Endothelial cell of umbilical vein (primary cell): ENCODE measurements at regions not wholly inside any gene's neighbourhood (a gene's known extent, or its start where the extent isn't known, plus 50 kb on each side); places are given as distances from the start of the nearest gene placed in this dataset.

Experiments
- BruUV-seq: library from RNA; stranded (reverse); fragments of 400-500 nt; replicated peaks from 2 replicates; lab custom pipeline; 2021; lab: Mats Ljungman, UMichigan
- CTCF ChIA-PET: fragments of 300-600, 350-600 bp; sonication (Branson Sonifier 250); formaldehyde crosslinking; loops from one replicate; lab custom pipeline; 2021; ENCODE audit warnings: antibody characterized with exemption, inconsistent platforms; lab: Charles Lee
- POLR2A ChIA-PET: fragments of 300-600, 350-600 bp; sonication (Branson Sonifier 250); formaldehyde crosslinking; loops from one replicate; lab custom pipeline; 2021; ENCODE audit warnings: antibody characterized with exemption, inconsistent platforms; lab: Charles Lee
- DNase-seq: peaks from one replicate; pipeline ENCODE4 v3.0.0-alpha.2; 2011; ENCODE audit warnings: low read depth, low spot score
- FAIRE-seq: peaks from 2 replicates; lab custom pipeline; 2011; peaks lifted over from hg19 to GRCh38; lab: Jason Lieb, UNC
- H2AFZ ChIP-seq: 2 replicates; pipeline ENCODE4 v1.6.0; 2012; ENCODE audit warnings: low read depth, low read length, control low read depth, inconsistent platforms
- H3K27ac ChIP-seq: 2 replicates; pipeline ENCODE4 v1.5.1; 2011; ENCODE audit warnings: low read depth, mild to moderate bottlenecking, control low read depth, low read length, moderate library complexity; ENCODE audit not compliant: insufficient read depth
- H3K27me3 ChIP-seq, 2 experiments: 2 replicates each; pipeline versions ENCODE4 v1.6.0 to v1.6.1; 2011; ENCODE audit warnings: low read length in 2 of 2, mixed read lengths in 1 of 2; ENCODE audit not compliant: control insufficient read depth in 2 of 2, insufficient read depth in 2 of 2
- H3K36me3 ChIP-seq, 2 experiments: 2 replicates in 1 of 2; 3 replicates in 1 of 2; pipeline ENCODE4 v1.5.1; 2011; ENCODE audit warnings: low read length in 2 of 2, mild to moderate bottlenecking in 1 of 2, moderate library complexity in 1 of 2; ENCODE audit not compliant: control insufficient read depth in 2 of 2, insufficient read depth in 2 of 2; ENCODE audit errors: extremely low read depth in 1 of 2
- H3K4me1 ChIP-seq: 3 replicates; pipeline ENCODE4 v1.5.1; 2011; ENCODE audit warnings: mild to moderate bottlenecking, low read length; ENCODE audit not compliant: control insufficient read depth, insufficient read depth; ENCODE audit errors: extremely low read depth
- H3K4me2 ChIP-seq: 2 replicates; pipeline ENCODE4 v1.6.1; 2011; ENCODE audit warnings: low read length, control low read depth, mixed read lengths; ENCODE audit not compliant: insufficient read depth
- H3K4me3 ChIP-seq, 3 experiments: fragments of 200-600 bp in 1 of 3; sonication (generic), shearing (Covaris generic) in 1 of 3; replicated peaks in 1 of 3; 2 replicates each; pipeline ENCODE4 v1.5.1; 2011 to 2016; ENCODE audit warnings: control low read depth in 3 of 3, low read length in 3 of 3, mild to moderate bottlenecking in 2 of 3, inconsistent platforms in 1 of 3, low read depth in 1 of 3, moderate library complexity in 1 of 3; ENCODE audit not compliant: insufficient read depth in 1 of 3
- H3K79me2 ChIP-seq: 2 replicates; pipeline ENCODE4 v1.6.0; 2012; ENCODE audit warnings: low read length, inconsistent platforms; ENCODE audit not compliant: control insufficient read depth, insufficient read depth
- H3K9ac ChIP-seq: replicated peaks from 2 replicates; pipeline ENCODE3; 2011; ENCODE audit warnings: low read length, control low read depth; ENCODE audit not compliant: insufficient read depth; ENCODE audit errors: extremely low read depth
- H3K9me1 ChIP-seq: replicated peaks from 3 replicates; pipeline ENCODE4 v1.6.0; 2011; ENCODE audit warnings: mild to moderate bottlenecking, low read length; ENCODE audit not compliant: control insufficient read depth, insufficient read depth; ENCODE audit errors: extremely low read depth
- H3K9me3 ChIP-seq: replicated peaks from 2 replicates; pipeline ENCODE4 v1.5.1; 2012; ENCODE audit warnings: low read length, inconsistent platforms; ENCODE audit not compliant: control insufficient read depth, insufficient read depth
- H4K20me1 ChIP-seq: replicated peaks from 2 replicates; pipeline ENCODE3; 2011; ENCODE audit warnings: mild to moderate bottlenecking, low read length; ENCODE audit not compliant: control insufficient read depth, insufficient read depth; ENCODE audit errors: extremely low read depth
- CTCF ChIP-seq, 2 donors: IDR thresholded peaks; 1 replicate in 1 of 2; 2 replicates in 1 of 2; pipeline ENCODE4 v1.5.1; 2011; ENCODE audit warnings: low read length in 2 of 2, mild to moderate bottlenecking in 2 of 2, moderate library complexity in 2 of 2, control low read depth in 1 of 2, inconsistent platforms in 1 of 2, low read depth in 1 of 2; ENCODE audit not compliant: insufficient read depth in 1 of 2; ENCODE audit errors: extremely low read depth in 1 of 2
- EZH2 ChIP-seq: IDR thresholded peaks from 2 replicates; pipeline ENCODE4 v1.6.1; 2012; ENCODE audit warnings: borderline replicate concordance, low read depth, mild to moderate bottlenecking, moderate library complexity, low read length, inconsistent platforms; ENCODE audit not compliant: severe bottlenecking
- GATA2 ChIP-seq: IDR thresholded peaks from 2 replicates; pipeline ENCODE4 v1.7.0; 2011; ENCODE audit warnings: low read depth, mild to moderate bottlenecking, moderate library complexity, mixed read lengths, low read length; ENCODE audit not compliant: insufficient read length, insufficient read depth
- JUN ChIP-seq: IDR thresholded peaks from 2 replicates; pipeline ENCODE4 v1.6.1; 2011; ENCODE audit warnings: borderline replicate concordance, low read depth; ENCODE audit not compliant: insufficient read length, insufficient read depth
- MYC ChIP-seq: IDR thresholded peaks from one replicate; pipeline ENCODE4 v1.6.1; 2011; ENCODE audit warnings: mild to moderate bottlenecking, low read depth, low read length
- POLR2A ChIP-seq: IDR thresholded peaks from 2 replicates; pipeline ENCODE4 v1.6.1; 2012; ENCODE audit warnings: low read depth, mild to moderate bottlenecking, control low read depth, low read length
- dilution Hi-C: fragments of 300-500 bp; cut with MboI; formaldehyde crosslinking; loops from one replicate; pipeline ENCODE4 v1.15.0; 2019; ENCODE audit warnings: low sequenced_read_pairs; ENCODE audit not compliant: extremely low pct_ligation_motif_present
- intact Hi-C: fragments of 100-400 bp; cut with micrococcal nuclease; formaldehyde crosslinking; loops from one replicate; pipeline ENCODE4 v1.10.0; 2022

- no peak overlapping the region for H3K27ac ChIP-seq
- BruUV-seq: no TSS peak
- DNase-seq (no peak), FAIRE-seq (no peak)
- no peak overlapping the region for H3K4me3 ChIP-seq
- H3K9ac ChIP-seq: no peak overlapping the region
- H3K4me1 ChIP-seq: no peaks in the 10 kb centered on the region
- ChIA-PET CTCF (no interaction called here), POLR2A (no interaction called here)
- peaks cover 6% of the 10 kb centered on the region for H3K9me3 ChIP-seq
- H4K20me1 ChIP-seq: no peaks in the 10 kb centered on the region
- H3K27me3 ChIP-seq: no peaks in the 10 kb centered on the region
- no peak overlapping the region for H2AFZ ChIP-seq
- dilution Hi-C loops: no loop called here
- H3K4me2 ChIP-seq: no peak overlapping the region
- intact Hi-C loops: no loop called here
- no peaks in the 10 kb centered on the region for H3K36me3 ChIP-seq
- TF ChIP-seq POLR2A: no peak
- TF ChIP-seq GATA2: no peak
- no peak for TF ChIP-seq MYC
- TF ChIP-seq CTCF (IDR thresholded peaks at IDR 0.05; ENCODE audit: extremely low read depth in 1 of 2, insufficient read depth in 1 of 2, low read depth in 1 of 2, low read length in 2 of 2): no peak
- no peak for TF ChIP-seq EZH2
- TF ChIP-seq JUN: no peak
- H3K9me1 ChIP-seq: no peaks in the 10 kb centered on the region
- no peaks in the 10 kb centered on the region for H3K79me2 ChIP-seq
These were observed 369.8 kb upstream of the SOX11 start for GRCh38 chr2:5322396-5322795.

- no peak overlapping the region for H3K9ac ChIP-seq
- intact Hi-C loops: no loop called here
- TF ChIP-seq JUN: no peak
- H3K4me2 ChIP-seq: no peak overlapping the region
- POLR2A ChIA-PET: no interaction called here
- BruUV-seq: no TSS peak
- H3K9me1 ChIP-seq: no peaks in the 10 kb centered on the region
- H2AFZ ChIP-seq: no peak overlapping the region
- no peak overlapping the region for H3K27ac ChIP-seq
- no peaks in the 10 kb centered on the region for H3K27me3 ChIP-seq
- no peaks in the 10 kb centered on the region for H3K4me1 ChIP-seq
- FAIRE-seq (no peak), DNase-seq (no peak)
- no peaks in the 10 kb centered on the region for H4K20me1 ChIP-seq
- no peaks in the 10 kb centered on the region for H3K36me3 ChIP-seq
- CTCF ChIA-PET: no interaction called here
- peaks cover 6% of the 10 kb centered on the region for H3K9me3 ChIP-seq
- no peaks in the 10 kb centered on the region for H3K79me2 ChIP-seq
- dilution Hi-C loops: no loop called here
- no peak overlapping the region for H3K4me3 ChIP-seq
These were observed 366.7 kb upstream of the SOX11 start for GRCh38 chr2:5325523-5325922.
